Astrocyte (in vitro differentiated cells and primary cell): ENCODE measurements at regions not wholly inside any gene's neighbourhood (a gene's known extent, or its start where the extent isn't known, plus 50 kb on each side); places are given as distances from the start of the nearest gene placed in this dataset.

Experiments used
- DNase-seq: peaks from one replicate; pipeline ENCODE4 v3.0.0-alpha.2; 2010; ENCODE audit warnings: low read depth
- FAIRE-seq: peaks from 2 replicates; lab custom pipeline; 2011; peaks lifted over from hg19 to GRCh38; lab: Jason Lieb, UNC
- H2AFZ ChIP-seq: 2 replicates; pipeline ENCODE4 v1.6.0; 2012; ENCODE audit warnings: low read depth, low read length, inconsistent platforms
- H3K27ac ChIP-seq: 2 replicates; pipeline ENCODE4 v1.5.1; 2011; ENCODE audit warnings: low read depth, low read length, inconsistent platforms
- H3K27me3 ChIP-seq: 2 replicates; pipeline ENCODE4 v1.6.0; 2011; ENCODE audit warnings: low read length, inconsistent platforms; ENCODE audit not compliant: insufficient read depth
- H3K36me3 ChIP-seq: 2 replicates; pipeline ENCODE4 v1.5.1; 2011; ENCODE audit warnings: low read length, inconsistent platforms; ENCODE audit not compliant: insufficient read depth
- H3K4me1 ChIP-seq: 2 replicates; pipeline ENCODE4 v1.5.1; 2011; ENCODE audit warnings: low read length, inconsistent platforms; ENCODE audit not compliant: insufficient read depth
- H3K4me2 ChIP-seq: 2 replicates; pipeline ENCODE4 v1.6.0; 2012; ENCODE audit warnings: low read length, inconsistent platforms
- H3K4me3 ChIP-seq: 2 replicates; pipeline ENCODE4 v1.5.1; 2011; ENCODE audit warnings: low read depth, mild to moderate bottlenecking, low read length, inconsistent platforms; ENCODE audit not compliant: insufficient read depth
- H3K79me2 ChIP-seq: 2 replicates; pipeline ENCODE4 v1.6.0; 2012; ENCODE audit warnings: mild to moderate bottlenecking, low read length, inconsistent platforms; ENCODE audit not compliant: insufficient read depth
- H3K9ac ChIP-seq: 2 replicates; pipeline ENCODE4 v1.6.0; 2012; ENCODE audit warnings: mild to moderate bottlenecking, low read length, inconsistent platforms
- H3K9me3 ChIP-seq: 2 replicates; pipeline ENCODE4 v1.5.1; 2012; ENCODE audit warnings: low read depth, mild to moderate bottlenecking, low read length, inconsistent platforms; ENCODE audit not compliant: insufficient read depth
- H4K20me1 ChIP-seq: 2 replicates; pipeline ENCODE4 v1.6.0; 2012; ENCODE audit warnings: low read length, inconsistent platforms; ENCODE audit not compliant: insufficient read depth
- H3K27ac Mint-ChIP-seq: one replicate; pipeline ENCODE4 v1.8.0; 2021; ENCODE audit warnings: mild to moderate bottlenecking, mixed read lengths; ENCODE audit not compliant: unreplicated experiment
- H3K27me3 Mint-ChIP-seq: one replicate; pipeline ENCODE4 v1.8.0; 2021; ENCODE audit warnings: low read depth, mixed read lengths; ENCODE audit not compliant: unreplicated experiment
- H3K36me3 Mint-ChIP-seq: one replicate; pipeline ENCODE4 v1.8.0; 2021; ENCODE audit warnings: low read depth, mixed read lengths; ENCODE audit not compliant: unreplicated experiment
- H3K4me1 Mint-ChIP-seq: one replicate; pipeline ENCODE4 v1.8.0; 2021; ENCODE audit warnings: low read depth, mixed read lengths; ENCODE audit not compliant: unreplicated experiment
- H3K4me3 Mint-ChIP-seq: one replicate; pipeline ENCODE4 v1.8.0; 2021; ENCODE audit warnings: mild to moderate bottlenecking, moderate library complexity, mixed read lengths; ENCODE audit not compliant: unreplicated experiment
- H3K9me3 Mint-ChIP-seq: one replicate; pipeline ENCODE4 v1.8.0; 2021; ENCODE audit warnings: mild to moderate bottlenecking, mixed read lengths; ENCODE audit not compliant: unreplicated experiment
- CTCF ChIP-seq: IDR thresholded peaks from 2 replicates; pipeline ENCODE4 v1.5.1; 2011; ENCODE audit warnings: low read depth, mild to moderate bottlenecking, inconsistent platforms, low read length, moderate library complexity; ENCODE audit not compliant: insufficient read depth
- EZH2 ChIP-seq: IDR thresholded peaks from 2 replicates; pipeline ENCODE4 v1.6.1; 2012; ENCODE audit warnings: mild to moderate bottlenecking, low read length, inconsistent platforms; ENCODE audit not compliant: insufficient read depth

GRCh38 chr16:74052016-74052415, 244.6 kb upstream of the PSMD7 start:
- DNase-seq (no peak), FAIRE-seq (no peak)

GRCh38 chr16:74049027-74049426, 247.6 kb upstream of the PSMD7 start:
- Mint-ChIP-seq H3K27ac (no peak overlapping the region), H3K4me3 (no peak overlapping the region), H3K4me1 (peaks cover 4% of the 10 kb centered on the region), H3K27me3 (no peaks in the 10 kb centered on the region), H3K36me3 (no peaks in the 10 kb centered on the region), H3K9me3 (no peaks in the 10 kb centered on the region)
- H4K20me1 ChIP-seq, result no peaks in the 10 kb centered on the region
- H3K9me3 ChIP-seq, result no peaks in the 10 kb centered on the region
- no peaks in the 10 kb centered on the region for H3K27me3 ChIP-seq
- no peak overlapping the region for H2AFZ ChIP-seq
- no peak overlapping the region for H3K9ac ChIP-seq
- FAIRE-seq (no peak), DNase-seq (no peak)
- H3K27ac ChIP-seq, result no peak overlapping the region
- TF ChIP-seq EZH2, result no peak
- no peak for TF ChIP-seq CTCF
- no peaks in the 10 kb centered on the region for H3K79me2 ChIP-seq
- no peaks in the 10 kb centered on the region for H3K36me3 ChIP-seq
- no peak overlapping the region for H3K4me3 ChIP-seq
- no peak overlapping the region for H3K4me2 ChIP-seq
- no peaks in the 10 kb centered on the region for H3K4me1 ChIP-seq

More at GRCh38 chr16:74052016-74052415, 244.6 kb upstream of the PSMD7 start:
- peaks cover 12% of the 10 kb centered on the region for H3K9me3 Mint-ChIP-seq
- Histone ChIP-seq H3K4me3 (no peak overlapping the region), H2AFZ (no peak overlapping the region), H3K27me3 (no peaks in the 10 kb centered on the region), H3K9me3 (no peaks in the 10 kb centered on the region), H3K9ac (no peak overlapping the region), H3K27ac (no peak overlapping the region), H3K4me1 (no peaks in the 10 kb centered on the region), H3K4me2 (no peak overlapping the region), H4K20me1 (no peaks in the 10 kb centered on the region), H3K36me3 (no peaks in the 10 kb centered on the region), H3K79me2 (no peaks in the 10 kb centered on the region)
- TF ChIP-seq EZH2 (no peak), CTCF (no peak)
- no peaks in the 10 kb centered on the region for H3K36me3 Mint-ChIP-seq
- H3K27ac Mint-ChIP-seq, result no peak overlapping the region
- H3K27me3 Mint-ChIP-seq, result no peaks in the 10 kb centered on the region
- peaks cover 4% of the 10 kb centered on the region for H3K4me1 Mint-ChIP-seq
- no peak overlapping the region for H3K4me3 Mint-ChIP-seq

- H3K4me3 ChIP-seq, result no peak overlapping the region
- H3K4me1 ChIP-seq, result no peaks in the 10 kb centered on the region
- DNase-seq (no peak), FAIRE-seq (no peak)
- H3K9me3 Mint-ChIP-seq, result no peaks in the 10 kb centered on the region
- H3K79me2 ChIP-seq, result no peaks in the 10 kb centered on the region
- H3K27me3 Mint-ChIP-seq, result no peaks in the 10 kb centered on the region
- no peaks in the 10 kb centered on the region for H3K4me1 Mint-ChIP-seq
- no peaks in the 10 kb centered on the region for H3K36me3 ChIP-seq
- H3K9me3 ChIP-seq, result no peaks in the 10 kb centered on the region
- TF ChIP-seq CTCF (no peak), EZH2 (no peak)
- H4K20me1 ChIP-seq, result no peaks in the 10 kb centered on the region
- no peak overlapping the region for H3K9ac ChIP-seq
- H3K27ac Mint-ChIP-seq, result no peak overlapping the region
- H3K27ac ChIP-seq, result no peak overlapping the region
- H3K4me3 Mint-ChIP-seq, result no peak overlapping the region
- no peak overlapping the region for H2AFZ ChIP-seq
- H3K36me3 Mint-ChIP-seq, result no peaks in the 10 kb centered on the region
- H3K27me3 ChIP-seq, result no peaks in the 10 kb centered on the region
- no peak overlapping the region for H3K4me2 ChIP-seq
These were observed 250.1 kb upstream of the PSMD7 start for GRCh38 chr16:74046524-74046923.
